Keratinocyte (primary cell): ENCODE measurements at regions not wholly inside any gene's neighbourhood (a gene's known extent, or its start where the extent isn't known, plus 50 kb on each side); places are given as distances from the start of the nearest gene placed in this dataset.

ENCODE experiments used
- DNase-seq: peaks from one replicate; pipeline ENCODE4 v3.0.0-alpha.2; 2011; ENCODE audit warnings: low read depth, missing footprints, low spot score
- FAIRE-seq: peaks from 2 replicates; lab custom pipeline; 2011; peaks lifted over from hg19 to GRCh38; lab: Jason Lieb, UNC
- H2AFZ ChIP-seq: 2 replicates; pipeline ENCODE4 v1.6.0; 2012; ENCODE audit warnings: low read length, control low read depth, inconsistent platforms; ENCODE audit not compliant: control insufficient read depth
- H3K27ac ChIP-seq: 2 replicates; pipeline ENCODE4 v1.5.1; 2011; ENCODE audit warnings: low read length; ENCODE audit not compliant: control insufficient read depth, insufficient read depth
- H3K27me3 ChIP-seq: 3 replicates; pipeline ENCODE4 v1.6.0; 2011; ENCODE audit warnings: low read length; ENCODE audit not compliant: control insufficient read depth, insufficient read depth; ENCODE audit errors: extremely low read depth
- H3K36me3 ChIP-seq, 2 experiments: 2 replicates in 1 of 2; 3 replicates in 1 of 2; pipeline ENCODE4 v1.5.1; 2011; ENCODE audit warnings: low read length in 2 of 2, mild to moderate bottlenecking in 1 of 2; ENCODE audit not compliant: control insufficient read depth in 2 of 2, insufficient read depth in 2 of 2; ENCODE audit errors: extremely low read depth in 1 of 2
- H3K4me1 ChIP-seq: 3 replicates; pipeline ENCODE4 v1.5.1; 2011; ENCODE audit warnings: low read length; ENCODE audit not compliant: control insufficient read depth, insufficient read depth; ENCODE audit errors: extremely low read depth
- H3K4me2 ChIP-seq: 3 replicates; pipeline ENCODE4 v1.6.0; 2011; ENCODE audit warnings: low read depth, low read length; ENCODE audit not compliant: control insufficient read depth, insufficient read depth; ENCODE audit errors: extremely low read depth
- H3K4me3 ChIP-seq, 3 experiments: fragments of 200-600 bp in 1 of 3; sonication (generic) in 1 of 3; 2 replicates in 2 of 3; 3 replicates in 1 of 3; pipeline ENCODE4 v1.5.1; 2011 to 2016; ENCODE audit warnings: low read length in 3 of 3, mild to moderate bottlenecking in 3 of 3, control low read depth in 2 of 3, inconsistent platforms in 1 of 3, low read depth in 1 of 3, mixed read lengths in 1 of 3, mixed run types in 1 of 3, moderate library complexity in 1 of 3; ENCODE audit not compliant: control insufficient read depth in 2 of 3, insufficient read depth in 2 of 3; ENCODE audit errors: extremely low read depth in 1 of 3
- H3K79me2 ChIP-seq: 2 replicates; pipeline ENCODE4 v1.6.0; 2012; ENCODE audit warnings: low read length; ENCODE audit not compliant: control insufficient read depth, insufficient read depth
- H3K9ac ChIP-seq: 3 replicates; pipeline ENCODE4 v1.6.0; 2011; ENCODE audit warnings: low read length; ENCODE audit not compliant: control insufficient read depth, insufficient read depth; ENCODE audit errors: extremely low read depth
- H3K9me1 ChIP-seq: 3 replicates; pipeline ENCODE4 v1.6.0; 2011; ENCODE audit warnings: low read length; ENCODE audit not compliant: control insufficient read depth, insufficient read depth; ENCODE audit errors: extremely low read depth
- H3K9me3 ChIP-seq: 2 replicates; pipeline ENCODE4 v1.5.1; 2012; ENCODE audit warnings: low read depth, low read length; ENCODE audit not compliant: control insufficient read depth
- H4K20me1 ChIP-seq: 3 replicates; pipeline ENCODE4 v1.6.0; 2011; ENCODE audit warnings: low read length; ENCODE audit not compliant: control insufficient read depth, insufficient read depth; ENCODE audit errors: extremely low read depth
- CTCF ChIP-seq, 3 experiments: IDR thresholded peaks in 1 of 3; conservative IDR thresholded peaks in 1 of 3; optimal IDR thresholded peaks in 1 of 3; 2 replicates in 2 of 3; 3 replicates in 1 of 3; pipeline versions ENCODE3 to v1.5.1; 2011; ENCODE audit warnings: low read length in 3 of 3, mild to moderate bottlenecking in 3 of 3, moderate library complexity in 2 of 3, control low read depth in 1 of 3, inconsistent platforms in 1 of 3; ENCODE audit not compliant: insufficient read depth in 2 of 3; ENCODE audit errors: extremely low read depth in 1 of 3
- EZH2 ChIP-seq: IDR thresholded peaks from one replicate; pipeline ENCODE4 v1.6.1; 2012; ENCODE audit warnings: inconsistent platforms, mild to moderate bottlenecking, low read length, moderate library complexity
- dilution Hi-C: fragments of 300-500 bp; cut with MboI; formaldehyde crosslinking; loops from one replicate; pipeline ENCODE4 v1.7.0; 2020; ENCODE audit warnings: low sequenced_read_pairs; ENCODE audit not compliant: extremely low pct_ligation_motif_present

DNA sequence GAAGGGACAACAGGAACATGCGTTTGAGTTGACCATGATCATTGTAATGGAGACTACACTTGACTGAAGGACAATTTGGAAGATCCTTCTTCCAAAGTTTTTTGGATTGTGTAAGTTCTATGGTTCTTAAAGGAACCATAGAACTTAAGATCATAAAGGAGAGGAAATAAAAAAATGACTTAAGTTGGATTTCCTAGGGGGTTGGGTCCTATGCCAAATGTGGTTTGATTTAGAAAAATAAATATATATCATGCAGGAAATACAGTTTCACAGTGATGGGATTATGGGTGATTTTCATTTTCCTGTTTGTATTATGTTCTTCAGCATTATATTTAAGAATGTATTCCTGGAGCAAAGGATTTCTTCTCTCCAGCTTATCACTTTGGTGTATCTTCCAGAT is 305.5 kb upstream of the DPH6 start:
- FAIRE-seq (no peak), DNase-seq (no peak)
- Histone ChIP-seq H3K79me2 (no peaks in the 10 kb centered on the region), H3K9ac (no peak overlapping the region), H3K27ac (no peak overlapping the region), H3K9me1 (no peaks in the 10 kb centered on the region), H3K4me3 (no peak overlapping the region), H4K20me1 (no peaks in the 10 kb centered on the region), H3K4me2 (no peak overlapping the region), H3K4me1 (no peaks in the 10 kb centered on the region), H2AFZ (no peak overlapping the region), H3K27me3 (no peaks in the 10 kb centered on the region), H3K9me3 (no peaks in the 10 kb centered on the region), H3K36me3 (no peaks in the 10 kb centered on the region)
- no peak for TF ChIP-seq CTCF (optimal IDR thresholded peaks at IDR 0.05 in 1 of 3, IDR thresholded peaks at IDR 0.05 in 1 of 3, conservative IDR thresholded peaks at IDR 0.05 in 1 of 3; ENCODE audit: extremely low read depth in 1 of 3, insufficient read depth in 2 of 3, low read length in 3 of 3)
- no peak for TF ChIP-seq EZH2
- dilution Hi-C loops, result no loop called here

DNA sequence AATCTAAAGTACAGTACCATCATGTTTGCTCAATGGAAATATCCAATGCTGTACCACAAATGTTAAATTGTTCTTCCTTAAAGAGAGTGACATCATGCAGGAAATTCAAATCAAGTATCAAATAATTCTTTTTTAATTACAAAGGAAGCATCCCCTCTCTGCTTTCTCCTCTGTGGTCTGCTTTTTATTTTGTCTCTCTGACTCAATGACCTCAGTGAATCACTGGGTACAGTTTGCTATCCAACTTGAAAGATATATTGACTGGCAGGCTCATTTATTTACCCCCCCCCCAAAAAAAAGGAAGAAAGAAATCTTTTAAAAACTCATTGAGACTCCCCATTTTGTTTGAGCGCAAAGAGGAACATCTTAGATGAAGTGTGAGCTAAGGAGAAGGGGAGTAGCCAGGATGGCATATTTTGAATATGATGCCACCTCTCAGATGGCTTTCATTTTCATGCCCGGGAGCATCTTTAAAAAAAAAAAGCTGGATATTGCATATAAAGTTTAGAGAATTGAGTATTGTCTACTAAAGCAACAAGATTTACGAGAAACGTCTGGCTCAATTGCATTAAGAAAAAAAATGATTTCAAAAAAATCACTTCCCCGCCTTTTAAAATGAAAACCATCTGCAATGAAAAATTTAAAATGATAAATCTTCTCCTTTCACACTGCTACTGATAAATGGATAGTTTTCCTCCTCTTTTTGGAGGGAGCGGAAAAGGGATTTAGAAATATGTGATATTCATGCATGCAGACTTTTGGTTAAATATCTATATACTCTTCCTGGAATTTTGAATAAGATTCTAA is 307.1 kb upstream of the DPH6 start:
- H3K27me3 ChIP-seq, result no peaks in the 10 kb centered on the region
- H3K36me3 ChIP-seq, result no peaks in the 10 kb centered on the region
- no peaks in the 10 kb centered on the region for H4K20me1 ChIP-seq
- no peak overlapping the region for H3K4me3 ChIP-seq
- DNase-seq (no peak), FAIRE-seq (no peak)
- dilution Hi-C loops, result no loop called here
- H3K9me1 ChIP-seq, result no peaks in the 10 kb centered on the region
- no peak overlapping the region for H3K4me2 ChIP-seq
- no peaks in the 10 kb centered on the region for H3K9me3 ChIP-seq
- H3K27ac ChIP-seq, result no peak overlapping the region
- H3K79me2 ChIP-seq, result no peaks in the 10 kb centered on the region
- no peak for TF ChIP-seq EZH2
- no peak for TF ChIP-seq CTCF (optimal IDR thresholded peaks at IDR 0.05 in 1 of 3, IDR thresholded peaks at IDR 0.05 in 1 of 3, conservative IDR thresholded peaks at IDR 0.05 in 1 of 3; ENCODE audit: extremely low read depth in 1 of 3, insufficient read depth in 2 of 3, low read length in 3 of 3)
- H3K9ac ChIP-seq, result no peak overlapping the region
- H3K4me1 ChIP-seq, result no peaks in the 10 kb centered on the region
- no peak overlapping the region for H2AFZ ChIP-seq
